Activated CD8-positive, alpha-beta T cell treated with anti-CD3 and anti-CD28 coated beads for 36 hours (primary cell): ENCODE measurements at regions not wholly inside any gene's neighbourhood (a gene's known extent, or its start where the extent isn't known, plus 50 kb on each side); places are given as distances from the start of the nearest gene placed in this dataset.

Source experiments
- ATAC-seq: fragments of 200-7000 bp; cut with Tn5 transposase; one replicate; pipeline ENCODE4 v1.10.0; 2021; ENCODE audit warnings: mild to moderate bottlenecking, moderate library complexity
- CTCF ChIA-PET: fragments of 350-600 bp; sonication (Branson Sonifier 250); formaldehyde crosslinking; loops from one replicate; lab custom pipeline; 2021; ENCODE audit warnings: antibody characterized with exemption; lab: Charles Lee
- POLR2A ChIA-PET: fragments of 350-600 bp; sonication (Branson Sonifier 250); formaldehyde crosslinking; loops from one replicate; lab custom pipeline; 2021; ENCODE audit warnings: antibody characterized with exemption; lab: Charles Lee
- DNase-seq: peaks from one replicate; pipeline ENCODE4 v3.0.0-alpha.2; 2020
- H3K27ac Mint-ChIP-seq: one replicate; pipeline ENCODE4 v1.8.0; 2021; ENCODE audit warnings: mild to moderate bottlenecking, mixed read lengths
- H3K27me3 Mint-ChIP-seq: one replicate; pipeline ENCODE4 v1.8.0; 2021; ENCODE audit warnings: mixed read lengths
- H3K36me3 Mint-ChIP-seq: one replicate; pipeline ENCODE4 v1.8.0; 2021; ENCODE audit warnings: low read depth, mixed read lengths
- H3K4me1 Mint-ChIP-seq: one replicate; pipeline ENCODE4 v1.8.0; 2021; ENCODE audit warnings: low read depth, mixed read lengths
- H3K4me3 Mint-ChIP-seq: one replicate; pipeline ENCODE4 v1.8.0; 2021; ENCODE audit warnings: mild to moderate bottlenecking, moderate library complexity, mixed read lengths
- H3K9me3 Mint-ChIP-seq: one replicate; pipeline ENCODE4 v1.8.0; 2021; ENCODE audit warnings: mixed read lengths
- intact Hi-C: fragments of 100-400 bp; cut with micrococcal nuclease; formaldehyde crosslinking; loops from one replicate; pipeline ENCODE4 v1.10.0; 2022
- TF ChIP-seq, protein P1 (sequence below): fragments of 200-600 bp; IDR thresholded peaks from one replicate; pipeline ENCODE4 v1.8.0; 2022; ENCODE audit warnings: antibody characterized with exemption, mild to moderate bottlenecking

DNA sequence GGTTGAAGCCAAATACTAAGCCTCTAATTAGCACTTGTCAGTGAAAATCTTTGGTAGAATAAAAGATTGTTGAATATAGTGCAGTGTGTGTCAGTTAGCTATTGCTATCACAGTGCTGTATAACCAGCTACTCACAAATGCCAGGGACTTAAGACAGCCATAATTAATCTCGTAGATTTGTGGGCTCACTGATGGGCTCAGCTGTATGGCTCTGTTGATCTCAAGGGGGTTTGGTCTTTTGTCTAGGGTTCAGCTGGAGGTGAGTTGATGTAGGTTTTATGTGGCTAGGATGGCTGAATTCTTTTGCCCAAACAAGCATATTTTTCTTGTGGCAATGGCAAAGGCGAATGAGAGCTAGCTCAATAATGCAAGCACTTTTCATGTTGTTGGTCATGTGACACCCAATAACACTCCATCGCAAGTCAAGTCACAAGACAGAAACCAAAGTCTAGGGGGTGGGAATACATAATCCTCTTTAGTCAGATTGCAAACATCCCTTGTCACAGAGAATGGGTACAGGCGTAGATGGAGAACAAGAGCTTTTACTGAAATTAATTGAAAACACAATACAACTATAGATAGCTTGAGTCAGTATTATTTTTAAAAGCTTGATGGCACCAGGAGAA lies 121.7 kb upstream of the EDNRB start:
- intact Hi-C loops: no loop called here
- no peak for DNase-seq
- Mint-ChIP-seq H3K9me3 (no peaks in the 10 kb centered on the region), H3K27me3 (peaks cover 6% of the 10 kb centered on the region), H3K36me3 (no peaks in the 10 kb centered on the region), H3K27ac (no peak overlapping the region), H3K4me1 (no peaks in the 10 kb centered on the region), H3K4me3 (no peak overlapping the region)
- TF ChIP-seq, protein P1, sequence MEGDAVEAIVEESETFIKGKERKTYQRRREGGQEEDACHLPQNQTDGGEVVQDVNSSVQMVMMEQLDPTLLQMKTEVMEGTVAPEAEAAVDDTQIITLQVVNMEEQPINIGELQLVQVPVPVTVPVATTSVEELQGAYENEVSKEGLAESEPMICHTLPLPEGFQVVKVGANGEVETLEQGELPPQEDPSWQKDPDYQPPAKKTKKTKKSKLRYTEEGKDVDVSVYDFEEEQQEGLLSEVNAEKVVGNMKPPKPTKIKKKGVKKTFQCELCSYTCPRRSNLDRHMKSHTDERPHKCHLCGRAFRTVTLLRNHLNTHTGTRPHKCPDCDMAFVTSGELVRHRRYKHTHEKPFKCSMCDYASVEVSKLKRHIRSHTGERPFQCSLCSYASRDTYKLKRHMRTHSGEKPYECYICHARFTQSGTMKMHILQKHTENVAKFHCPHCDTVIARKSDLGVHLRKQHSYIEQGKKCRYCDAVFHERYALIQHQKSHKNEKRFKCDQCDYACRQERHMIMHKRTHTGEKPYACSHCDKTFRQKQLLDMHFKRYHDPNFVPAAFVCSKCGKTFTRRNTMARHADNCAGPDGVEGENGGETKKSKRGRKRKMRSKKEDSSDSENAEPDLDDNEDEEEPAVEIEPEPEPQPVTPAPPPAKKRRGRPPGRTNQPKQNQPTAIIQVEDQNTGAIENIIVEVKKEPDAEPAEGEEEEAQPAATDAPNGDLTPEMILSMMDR: no peak
- ATAC-seq: no peak
- CTCF ChIA-PET: no interaction called here
- POLR2A ChIA-PET: no interaction called here

DNA sequence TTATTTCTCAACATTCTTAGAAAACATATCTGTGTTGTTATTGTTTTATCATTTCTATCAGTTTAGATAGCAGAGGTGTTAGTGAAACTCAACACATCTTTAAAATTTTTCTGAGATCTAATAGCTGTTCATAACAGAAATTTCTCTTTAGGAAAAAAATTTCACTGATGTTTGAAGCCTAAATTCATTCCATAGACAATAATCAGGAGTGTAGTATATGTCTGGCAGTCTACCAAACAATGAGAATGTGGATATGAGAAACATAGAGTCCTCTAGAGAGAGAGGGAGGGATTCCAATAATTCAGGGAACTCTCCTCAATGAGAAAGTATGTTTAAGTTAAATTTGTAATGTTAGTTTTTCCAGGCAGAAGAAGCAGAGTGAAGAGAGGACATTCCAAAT lies 118.2 kb upstream of the EDNRB start:
- DNase-seq (no peak), ATAC-seq (no peak)
- ChIA-PET POLR2A (no interaction called here), CTCF (interaction anchor here (0.6 kb wide), 1 partner anchor 518 kb away, joined by 3 read pairs; no protein-coding TSS in a partner anchor)
- Mint-ChIP-seq H3K36me3 (no peaks in the 10 kb centered on the region), H3K4me3 (no peak overlapping the region), H3K27me3 (peaks cover 5% of the 10 kb centered on the region), H3K27ac (no peak overlapping the region), H3K4me1 (no peaks in the 10 kb centered on the region), H3K9me3 (no peaks in the 10 kb centered on the region)
- intact Hi-C loops: no loop called here
- TF ChIP-seq, protein P1: no peak

DNA sequence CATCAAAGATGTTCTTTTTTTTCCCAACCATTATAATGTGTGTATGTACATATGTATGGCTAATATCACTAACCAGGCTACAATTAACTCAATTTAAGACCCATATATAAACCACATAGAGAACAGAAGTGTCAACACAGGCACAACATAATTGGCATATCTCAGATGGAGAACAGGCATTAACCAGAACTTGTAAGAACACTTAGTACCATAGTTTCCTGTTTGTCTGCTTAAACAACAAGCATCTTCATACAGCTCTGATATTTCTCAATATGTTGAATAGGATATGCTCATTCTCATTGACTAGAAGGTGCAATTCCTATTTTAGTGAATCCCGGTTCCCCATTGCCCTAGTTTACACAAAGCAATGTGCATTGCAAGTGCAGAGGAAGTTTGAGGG lies 116.9 kb upstream of the EDNRB start:
- TF ChIP-seq, protein P1: no peak
- ATAC-seq (no peak), DNase-seq (no peak)
- Mint-ChIP-seq H3K27me3 (peaks cover 6% of the 10 kb centered on the region), H3K9me3 (no peaks in the 10 kb centered on the region), H3K4me3 (no peak overlapping the region), H3K4me1 (no peaks in the 10 kb centered on the region), H3K36me3 (no peaks in the 10 kb centered on the region), H3K27ac (no peak overlapping the region)
- CTCF ChIA-PET: no interaction called here
- POLR2A ChIA-PET: no interaction called here
- intact Hi-C loops: no loop called here

DNA sequence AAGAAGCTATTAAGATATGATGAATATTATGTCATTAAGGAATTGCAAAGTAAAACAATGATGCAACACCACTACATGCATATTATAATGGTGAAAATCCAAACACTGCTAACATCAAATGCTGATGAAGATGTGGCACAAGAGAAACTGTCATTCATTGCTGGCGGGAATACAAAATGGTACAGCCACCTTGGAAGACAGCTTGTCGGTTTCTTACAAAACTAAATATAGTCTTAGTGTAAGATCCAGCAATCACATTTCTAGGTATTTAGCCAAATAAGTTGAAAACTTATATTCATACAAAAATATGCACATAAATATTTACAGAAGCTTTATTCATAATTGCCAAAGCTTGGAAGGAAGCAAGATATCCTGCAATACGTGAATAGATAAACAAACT lies 114.9 kb upstream of the EDNRB start:
- intact Hi-C loops: no loop called here
- Mint-ChIP-seq H3K4me1 (no peaks in the 10 kb centered on the region), H3K27me3 (peaks cover 14% of the 10 kb centered on the region), H3K9me3 (no peaks in the 10 kb centered on the region), H3K27ac (no peak overlapping the region), H3K36me3 (no peaks in the 10 kb centered on the region), H3K4me3 (no peak overlapping the region)
- TF ChIP-seq, protein P1: no peak
- ATAC-seq (no peak), DNase-seq (no peak)
- CTCF ChIA-PET: no interaction called here
- POLR2A ChIA-PET: no interaction called here

DNA sequence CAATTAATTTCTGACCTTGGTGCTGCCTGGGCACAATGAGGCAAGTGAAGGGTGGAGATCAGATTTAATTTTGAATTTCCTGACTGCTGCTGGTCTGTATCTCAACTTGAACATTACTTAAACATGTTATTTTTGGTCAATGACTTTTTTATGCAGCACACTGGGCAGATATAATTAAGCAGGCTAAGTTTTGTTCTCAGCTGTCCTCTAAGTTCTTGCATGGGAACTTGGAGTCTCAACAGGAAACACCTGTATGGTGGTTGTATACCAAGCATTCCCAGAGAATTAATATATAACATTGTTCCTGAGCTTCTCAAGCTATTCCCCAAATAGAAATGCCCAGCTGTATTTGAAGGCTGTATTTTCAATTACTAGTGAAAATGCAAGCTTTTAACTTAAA lies 113.5 kb upstream of the EDNRB start:
- Mint-ChIP-seq H3K9me3 (no peaks in the 10 kb centered on the region), H3K27me3 (peaks cover 14% of the 10 kb centered on the region), H3K4me1 (no peaks in the 10 kb centered on the region), H3K27ac (no peak overlapping the region), H3K4me3 (no peak overlapping the region), H3K36me3 (no peaks in the 10 kb centered on the region)
- intact Hi-C loops: no loop called here
- DNase-seq (no peak), ATAC-seq (no peak)
- TF ChIP-seq, protein P1: no peak
- ChIA-PET CTCF (no interaction called here), POLR2A (no interaction called here)
